ENCODE measurements at regions not wholly inside any gene's neighbourhood (a gene's known extent, or its start where the extent isn't known, plus 50 kb on each side); places are given as distances from the start of the nearest gene placed in this dataset.

- no peak overlapping the region for H3K4me3 ChIP-seq (ENCODE audit: low read depth, low read length)
- DNase-seq (ENCODE audit: low read depth) = no peak
- TF ChIP-seq CTCF (IDR thresholded peaks at IDR 0.05; ENCODE audit: low read depth, low read length, missing control alignments) = no peak
- in situ Hi-C loops (cut with HindIII; ENCODE audit: low sequenced_read_pairs) = no loop called here
These were observed 60.0 kb upstream of the ARHGAP24 start for GRCh38 chr4:85414972-85415371.

GRCh38 chr4:85416094-85416493, 58.9 kb upstream of the ARHGAP24 start:
- H3K4me3 ChIP-seq (ENCODE audit: low read depth, low read length) = no peak overlapping the region
- no peak for DNase-seq (ENCODE audit: low read depth)
- in situ Hi-C loops (cut with HindIII; ENCODE audit: low sequenced_read_pairs) = no loop called here
- TF ChIP-seq CTCF (IDR thresholded peaks at IDR 0.05; ENCODE audit: low read depth, low read length, missing control alignments) = no peak

- H3K4me3 ChIP-seq (ENCODE audit: low read depth, low read length) = no peak overlapping the region
- in situ Hi-C loops (cut with HindIII; ENCODE audit: low sequenced_read_pairs) = no loop called here
- DNase-seq (ENCODE audit: low read depth) = no peak
- TF ChIP-seq CTCF (IDR thresholded peaks at IDR 0.05; ENCODE audit: low read depth, low read length, missing control alignments) = no peak
These were observed 55.8 kb upstream of the ARHGAP24 start for GRCh38 chr4:85419103-85419502.

GRCh38 chr4:85420831-85421230, 54.1 kb upstream of the ARHGAP24 start:
- DNase-seq (ENCODE audit: low read depth) = no peak
- TF ChIP-seq CTCF (IDR thresholded peaks at IDR 0.05; ENCODE audit: low read depth, low read length, missing control alignments) = no peak
- H3K4me3 ChIP-seq (ENCODE audit: low read depth, low read length) = no peak overlapping the region
- in situ Hi-C loops (cut with HindIII; ENCODE audit: low sequenced_read_pairs) = no loop called here

GRCh38 chr4:85423431-85423830, 51.5 kb upstream of the ARHGAP24 start:
- no peak overlapping the region for H3K4me3 ChIP-seq (ENCODE audit: low read depth, low read length)
- DNase-seq (ENCODE audit: low read depth) = no peak
- in situ Hi-C loops (cut with HindIII; ENCODE audit: low sequenced_read_pairs) = no loop called here
- TF ChIP-seq CTCF (IDR thresholded peaks at IDR 0.05; ENCODE audit: low read depth, low read length, missing control alignments) = no peak
